ENCODE measurements at regions not wholly inside any gene's neighbourhood (a gene's known extent, or its start where the extent isn't known, plus 50 kb on each side); places are given as distances from the start of the nearest gene placed in this dataset.
"Not testable (repeated sequence)": the region's sequence is repeated elsewhere in the genome, so short reads cannot be mapped to it uniquely, and the experiment has no call there.

DNA sequence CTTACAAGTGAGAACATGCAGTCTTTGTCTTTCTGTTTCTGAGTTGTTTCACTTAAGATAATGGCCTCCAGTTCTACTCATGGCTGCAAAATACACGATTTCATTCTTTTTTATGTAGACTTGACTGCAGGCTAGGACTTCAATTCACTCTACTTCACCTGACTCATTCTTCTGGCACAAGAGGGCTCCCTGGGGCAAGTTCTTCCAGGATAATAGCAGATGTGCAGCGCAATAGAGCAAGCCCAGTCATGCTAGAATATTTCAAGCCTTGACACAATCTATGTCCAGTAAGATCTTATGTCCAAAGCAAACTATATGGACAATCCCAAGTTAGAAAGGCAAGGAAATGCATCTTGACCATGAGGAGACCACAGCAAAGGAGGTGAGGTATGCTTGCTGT is 211.7 kb upstream of the GADL1 start:
- H3K4me2 ChIP-seq (ENCODE audit: low read depth, low read length, poor library complexity, severe bottlenecking), result no peak overlapping the region
- no peak overlapping the region for H2AFZ ChIP-seq (ENCODE audit: low read length)
- H4K20me1 ChIP-seq (ENCODE audit: insufficient read depth, low read length, poor library complexity, severe bottlenecking), result no peaks in the 10 kb centered on the region
- H3K4me3 ChIP-seq (ENCODE audit: low read length, poor library complexity, severe bottlenecking), result no peak overlapping the region
- H3K27me3 ChIP-seq (ENCODE audit: insufficient read depth, low read length, poor library complexity, severe bottlenecking), result no peaks in the 10 kb centered on the region
- no peaks in the 10 kb centered on the region for H3F3A ChIP-seq (ENCODE audit: low read depth)
- peak; percentile 45 for TF ChIP-seq CTCF (conservative IDR thresholded peaks at IDR 0.05; ENCODE audit: low read length)
- no peak for TF ChIP-seq EZH2phosphoT487 (IDR thresholded peaks at IDR 0.05; ENCODE audit: borderline replicate concordance)
- no peaks in the 10 kb centered on the region for H3K9me3 ChIP-seq (ENCODE audit: insufficient read depth, low read depth, low read length)
- H3K9me2 ChIP-seq (replicated peaks; ENCODE audit: low read depth, low read length), result no peaks in the 10 kb centered on the region
- H3K36me3 ChIP-seq (ENCODE audit: insufficient read depth, low read length), result no peaks in the 10 kb centered on the region
- H3K9ac ChIP-seq (ENCODE audit: low read depth, low read length, poor library complexity, severe bottlenecking), result peak overlapping the region; percentile 54
- no peaks in the 10 kb centered on the region for H3K4me1 ChIP-seq (ENCODE audit: insufficient read depth, low read length, poor library complexity, severe bottlenecking)
- H3K79me2 ChIP-seq (ENCODE audit: insufficient read depth, low read length), result no peaks in the 10 kb centered on the region

DNA sequence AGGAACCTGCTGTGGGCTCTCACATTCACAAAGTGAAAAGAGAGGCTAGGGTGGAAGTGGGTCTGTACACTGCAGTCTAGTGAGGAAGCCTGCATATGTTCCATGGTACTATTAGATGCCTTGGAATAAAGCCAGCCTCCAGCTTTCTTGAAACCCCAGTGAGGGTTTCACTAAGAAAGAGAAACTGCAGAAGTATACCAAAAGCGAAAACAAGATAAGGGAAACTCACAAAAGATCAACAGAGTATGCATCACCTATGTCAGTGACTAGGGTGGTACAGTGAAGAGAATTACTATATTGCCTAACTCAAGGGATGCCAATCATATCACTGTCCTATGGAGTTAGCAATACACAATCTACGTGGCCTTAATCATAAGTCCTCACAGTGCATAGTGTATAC is 212.5 kb upstream of the GADL1 start:
- TF ChIP-seq EZH2phosphoT487 (IDR thresholded peaks at IDR 0.05; ENCODE audit: borderline replicate concordance) (no peak), CTCF (conservative IDR thresholded peaks at IDR 0.05; ENCODE audit: low read length) (no peak)
- H3K4me1 ChIP-seq (ENCODE audit: insufficient read depth, low read length, poor library complexity, severe bottlenecking), result no peaks in the 10 kb centered on the region
- no peak overlapping the region for H3K4me3 ChIP-seq (ENCODE audit: low read length, poor library complexity, severe bottlenecking)
- no peaks in the 10 kb centered on the region for H3K27me3 ChIP-seq (ENCODE audit: insufficient read depth, low read length, poor library complexity, severe bottlenecking)
- no peaks in the 10 kb centered on the region for H3K36me3 ChIP-seq (ENCODE audit: insufficient read depth, low read length)
- H3K79me2 ChIP-seq (ENCODE audit: insufficient read depth, low read length), result no peaks in the 10 kb centered on the region
- no peak overlapping the region for H3K4me2 ChIP-seq (ENCODE audit: low read depth, low read length, poor library complexity, severe bottlenecking)
- H3K9ac ChIP-seq (ENCODE audit: low read depth, low read length, poor library complexity, severe bottlenecking), result peak overlapping the region; percentile 54
- H2AFZ ChIP-seq (ENCODE audit: low read length), result no peak overlapping the region; the same call in 1 of the 2 replicates
- no peaks in the 10 kb centered on the region for H3K9me2 ChIP-seq (replicated peaks; ENCODE audit: low read depth, low read length)
- H3K9me3 ChIP-seq (ENCODE audit: insufficient read depth, low read depth, low read length), result no peaks in the 10 kb centered on the region
- H3F3A ChIP-seq (ENCODE audit: low read depth), result no peaks in the 10 kb centered on the region
- H4K20me1 ChIP-seq (ENCODE audit: insufficient read depth, low read length, poor library complexity, severe bottlenecking), result no peaks in the 10 kb centered on the region

DNA sequence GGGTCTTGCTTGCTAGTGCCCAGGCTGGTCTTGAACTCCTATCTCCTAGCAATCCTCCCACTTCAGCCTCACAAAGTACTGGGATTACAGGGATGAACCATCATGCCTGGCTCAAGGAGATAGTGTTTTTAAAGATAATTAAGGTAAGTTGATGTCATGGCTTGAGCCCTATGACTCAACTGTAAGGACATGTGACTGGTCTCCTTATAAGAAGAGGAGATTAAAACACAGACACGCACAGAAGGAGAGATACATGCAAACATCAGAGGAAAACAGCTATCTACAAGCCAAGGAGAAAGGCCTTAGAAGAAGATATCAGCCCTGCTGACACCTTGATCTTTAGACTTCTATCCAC is 220.4 kb upstream of the GADL1 start:
- Histone ChIP-seq H3K4me2 (ENCODE audit: low read depth, low read length, poor library complexity, severe bottlenecking) (no peak overlapping the region), H3K9me2 (replicated peaks; ENCODE audit: low read depth, low read length) (no peaks in the 10 kb centered on the region), H3K36me3 (ENCODE audit: insufficient read depth, low read length) (no peaks in the 10 kb centered on the region), H3K4me3 (ENCODE audit: low read length, poor library complexity, severe bottlenecking) (no peak overlapping the region), H3F3A (ENCODE audit: low read depth) (no peaks in the 10 kb centered on the region), H3K9ac (ENCODE audit: low read depth, low read length, poor library complexity, severe bottlenecking) (no peak overlapping the region), H2AFZ (ENCODE audit: low read length) (no peak overlapping the region), H3K27me3 (ENCODE audit: insufficient read depth, low read length, poor library complexity, severe bottlenecking) (no peaks in the 10 kb centered on the region), H4K20me1 (ENCODE audit: insufficient read depth, low read length, poor library complexity, severe bottlenecking) (no peaks in the 10 kb centered on the region), H3K79me2 (ENCODE audit: insufficient read depth, low read length) (no peaks in the 10 kb centered on the region), H3K4me1 (ENCODE audit: insufficient read depth, low read length, poor library complexity, severe bottlenecking) (peaks cover 6% of the 10 kb centered on the region), H3K9me3 (ENCODE audit: insufficient read depth, low read depth, low read length) (0 out of 2 replicates have a peak, but pooled peaks cover 6% of the 10 kb centered on the region)
- TF ChIP-seq CTCF (conservative IDR thresholded peaks at IDR 0.05; ENCODE audit: low read length), result no peak
- TF ChIP-seq EZH2phosphoT487 (IDR thresholded peaks at IDR 0.05; ENCODE audit: borderline replicate concordance), result no peak

DNA sequence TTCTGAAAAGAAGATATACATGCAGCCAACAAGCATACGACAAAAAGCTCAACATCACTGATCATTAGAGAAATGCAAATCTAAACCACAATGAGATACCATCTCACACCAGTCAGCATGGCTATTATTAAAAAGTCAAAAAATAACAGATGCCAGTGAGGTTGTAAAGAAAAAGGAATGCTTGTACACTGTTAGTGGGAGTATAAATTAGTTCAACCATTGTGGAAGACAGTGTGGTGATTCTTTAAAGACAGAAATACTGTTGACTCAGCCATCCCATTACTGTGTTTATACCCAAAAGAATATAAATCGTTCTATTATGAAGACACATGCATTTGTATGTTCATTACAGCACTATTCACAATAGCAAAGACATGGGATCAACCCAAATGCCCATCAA is 221.1 kb upstream of the GADL1 start:
- H3K36me3 ChIP-seq (ENCODE audit: insufficient read depth, low read length); H3K79me2 ChIP-seq (ENCODE audit: insufficient read depth, low read length); H4K20me1 ChIP-seq (ENCODE audit: insufficient read depth, low read length, poor library complexity, severe bottlenecking); H3K27me3 ChIP-seq (ENCODE audit: insufficient read depth, low read length, poor library complexity, severe bottlenecking); H3K4me2 ChIP-seq (ENCODE audit: low read depth, low read length, poor library complexity, severe bottlenecking); H3K4me3 ChIP-seq (ENCODE audit: low read length, poor library complexity, severe bottlenecking); H3F3A ChIP-seq (ENCODE audit: low read depth); H3K9me3 ChIP-seq (ENCODE audit: insufficient read depth, low read depth, low read length); H3K4me1 ChIP-seq (ENCODE audit: insufficient read depth, low read length, poor library complexity, severe bottlenecking); H3K9ac ChIP-seq (ENCODE audit: low read depth, low read length, poor library complexity, severe bottlenecking); H2AFZ ChIP-seq (ENCODE audit: low read length); H3K9me2 ChIP-seq (replicated peaks; ENCODE audit: low read depth, low read length): not testable (repeated sequence)

All from Loucy (cell line).